NCI-H748 (cell line): ENCODE measurements at regions not wholly inside any gene's neighbourhood (a gene's known extent, or its start where the extent isn't known, plus 50 kb on each side); places are given as distances from the start of the nearest gene placed in this dataset.

Experiments used
- DNase-seq: peaks from one replicate; lab custom pipeline; 2025; ENCODE audit not compliant: unreplicated experiment; lab: John Stamatoyannopoulos, UW

DNA sequence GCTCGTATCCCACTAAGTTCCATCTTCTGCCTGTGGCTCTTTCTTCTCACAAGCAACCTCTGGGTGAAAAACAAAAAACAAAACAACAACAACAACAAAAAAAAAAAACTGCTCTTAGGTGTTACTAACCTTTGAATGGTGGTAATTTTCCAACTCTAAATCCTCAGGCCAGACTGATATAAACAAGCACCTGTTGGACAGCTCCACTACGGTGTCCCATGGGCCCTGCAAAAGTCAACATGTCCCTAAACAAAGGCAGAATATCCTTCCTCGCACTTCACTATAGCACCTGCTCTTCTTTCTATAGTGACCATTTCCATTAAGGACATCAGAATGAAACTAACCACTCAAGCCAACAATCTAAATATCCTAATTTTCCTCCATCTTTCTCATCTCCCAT, 54.6 kb upstream of the PARM1 start:
- peak; percentile 40 for DNase-seq

DNA sequence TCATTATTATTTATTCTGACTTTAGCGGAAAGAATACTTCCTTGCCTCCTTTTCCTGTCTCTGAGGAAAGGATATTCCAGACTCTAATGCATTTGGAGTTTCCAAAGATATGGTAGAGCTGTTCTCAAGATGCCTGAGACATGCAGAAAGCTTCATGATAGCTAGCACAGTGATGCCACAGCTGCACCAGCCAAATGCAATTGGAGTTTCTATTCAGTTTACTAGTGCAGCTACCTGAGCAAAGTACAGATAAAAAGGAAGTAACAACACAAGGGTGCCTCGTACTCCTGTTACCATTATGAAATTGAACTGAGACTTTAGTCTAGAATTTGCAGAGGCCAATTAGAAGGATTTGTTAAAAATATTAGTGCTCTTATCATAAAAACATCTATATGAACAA, 57.5 kb upstream of the PARM1 start:
- no peak for DNase-seq

DNA sequence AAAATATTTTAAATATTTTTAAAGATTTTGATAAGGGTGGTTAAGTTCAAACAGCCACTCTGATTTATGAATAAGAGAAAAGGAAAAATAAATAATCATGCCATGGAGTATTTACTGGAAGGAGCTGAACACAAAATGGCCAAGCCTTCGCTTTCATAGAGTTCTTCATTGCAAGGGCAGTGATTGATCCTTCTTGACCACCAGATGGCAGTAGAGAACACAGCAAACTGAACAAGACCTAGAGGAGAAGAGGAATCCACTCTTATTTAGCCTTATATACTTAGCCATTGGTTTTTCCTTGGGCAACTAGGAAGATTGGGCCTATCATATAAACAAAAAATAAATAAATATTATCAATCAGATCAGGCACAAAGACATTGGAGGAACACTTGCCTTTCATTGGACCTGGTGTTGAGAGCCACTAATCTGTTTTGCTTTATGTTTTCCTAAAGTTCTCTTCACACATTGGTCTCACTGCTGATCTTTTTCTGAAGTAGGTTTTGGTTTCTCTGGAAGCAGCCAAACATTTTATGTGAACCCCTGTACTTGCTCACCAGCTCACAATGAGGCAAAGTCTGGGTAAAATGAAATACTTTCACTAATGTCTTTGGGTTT, 58.1 kb upstream of the PARM1 start:
- DNase-seq, result peak; percentile 77

DNA sequence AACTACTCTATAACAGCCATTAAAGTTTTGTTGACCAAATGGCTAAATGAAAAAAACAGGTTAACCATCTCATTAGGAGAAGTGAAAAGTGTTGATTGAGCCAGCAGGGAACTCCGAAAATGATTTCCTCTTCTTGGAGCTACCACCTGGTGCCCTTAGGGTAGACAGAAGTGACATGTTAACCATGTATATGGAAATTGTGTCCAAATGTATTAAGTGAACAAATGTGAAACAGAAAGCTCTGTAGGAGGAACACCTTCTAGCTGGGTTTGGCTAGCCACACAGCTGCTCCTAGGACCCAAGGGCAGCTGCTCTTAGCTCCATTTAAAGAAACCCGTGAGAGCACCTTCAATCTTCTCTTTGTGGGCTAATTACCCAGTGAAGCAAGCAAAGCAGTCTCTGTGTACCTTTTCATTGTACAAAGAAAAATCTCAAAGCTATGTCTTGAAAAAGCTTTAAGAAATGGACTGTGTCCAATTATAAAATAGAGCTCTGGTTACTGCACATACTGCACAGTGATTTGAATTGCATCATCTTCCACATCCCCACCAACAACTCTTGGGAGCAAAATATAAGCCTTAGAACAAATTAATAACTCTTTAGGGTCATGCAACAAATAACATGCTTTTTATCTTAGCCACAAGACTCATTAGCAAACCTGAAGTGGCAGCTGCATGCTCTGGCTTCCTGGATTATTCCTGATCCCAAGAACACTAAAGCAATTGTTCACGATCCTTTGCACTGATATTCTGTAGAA, 59.2 kb upstream of the PARM1 start:
- DNase-seq, result peak; percentile 53

DNA sequence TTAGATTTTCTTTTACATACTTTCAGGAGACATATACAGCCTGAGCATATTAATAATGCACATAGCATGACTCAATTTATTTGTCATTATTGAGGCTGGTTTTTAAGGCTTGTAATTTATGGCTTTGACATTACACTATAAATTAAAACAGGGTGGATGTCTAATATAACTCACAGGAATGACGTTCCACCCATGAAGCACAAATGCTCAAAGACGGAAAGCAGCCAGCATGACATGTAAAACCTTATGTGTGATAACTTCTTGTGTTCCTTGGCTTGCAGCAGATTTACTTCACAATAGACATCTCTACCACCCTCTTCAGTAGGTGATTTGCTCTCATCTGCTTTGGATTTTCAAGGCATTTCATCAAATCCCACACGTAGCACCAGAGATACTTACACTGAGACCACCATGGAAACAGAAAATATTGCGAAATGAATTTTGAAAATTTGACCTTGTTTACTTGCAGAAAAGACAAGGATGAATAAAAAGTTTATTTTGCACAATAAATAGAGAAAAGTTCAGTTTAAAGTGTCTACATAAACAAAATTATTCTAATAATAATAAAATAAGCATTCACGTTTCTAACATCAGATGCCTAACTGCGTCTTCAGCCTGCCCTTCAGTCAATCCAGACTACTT, 64.7 kb upstream of the BTC start:
- DNase-seq, result no peak

DNA sequence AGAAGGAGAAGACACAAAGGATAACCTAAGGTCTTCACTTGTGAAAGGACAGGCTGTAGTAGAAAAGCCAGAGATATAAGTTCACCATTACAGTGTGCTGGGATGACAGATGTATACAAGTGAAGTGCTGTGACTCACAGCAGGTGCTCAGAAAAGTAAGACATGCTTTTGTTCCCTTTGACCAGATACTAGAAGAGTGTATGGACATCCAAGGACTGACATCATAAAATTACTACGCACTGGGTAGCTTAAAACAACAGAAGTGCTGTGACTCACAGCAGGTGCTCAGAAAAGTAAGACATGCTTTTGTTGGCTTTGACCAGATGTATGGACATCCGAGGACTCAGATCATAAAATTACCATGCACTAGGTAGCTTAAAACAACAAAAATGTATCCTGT, 61.6 kb upstream of the BTC start:
- DNase-seq, result no peak

DNA sequence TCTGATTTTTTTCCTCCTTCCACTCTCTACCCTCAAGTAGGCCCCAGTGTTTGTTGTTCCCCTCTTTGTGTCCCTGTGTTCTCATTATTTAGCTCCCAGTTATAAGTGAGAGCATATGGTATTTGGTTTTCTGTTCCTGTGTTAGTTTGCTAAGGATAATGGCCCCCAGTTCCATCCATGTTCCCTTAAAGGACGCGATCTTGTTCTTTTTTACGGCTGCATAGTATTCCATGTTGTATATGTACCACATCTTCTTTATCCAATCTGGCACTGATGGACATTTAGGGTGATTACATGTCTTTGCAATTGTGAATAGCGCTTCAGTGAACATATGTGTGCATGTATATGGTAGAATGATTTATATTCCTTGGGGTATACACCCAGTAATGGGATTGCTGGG, 54.5 kb upstream of the BTC start:
- DNase-seq, result no peak

DNA sequence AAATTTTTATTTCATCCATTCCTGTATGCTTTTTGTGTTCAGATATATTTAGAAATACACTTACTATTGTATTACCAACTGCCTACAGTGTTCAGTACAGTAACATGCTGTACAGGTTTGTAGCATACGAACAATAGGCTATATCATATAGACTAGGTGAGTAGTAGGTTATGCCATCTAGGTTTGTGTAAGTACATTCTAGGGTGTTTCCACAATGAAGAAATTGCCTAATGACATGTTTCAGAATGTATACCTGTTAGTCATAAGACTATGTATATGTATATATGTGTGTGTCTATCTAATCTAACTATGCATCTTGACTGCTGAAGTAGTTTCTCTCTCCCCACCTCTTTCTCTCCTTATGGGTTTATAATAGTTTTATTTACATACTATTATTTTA, 51.5 kb upstream of the BTC start:
- no peak for DNase-seq
